OCI-LY7 (cell line): ENCODE measurements at regions not wholly inside any gene's neighbourhood (a gene's known extent, or its start where the extent isn't known, plus 50 kb on each side); places are given as distances from the start of the nearest gene placed in this dataset.

ENCODE experiments used
- CTCF ChIP-seq: fragments of 200-600 bp; sonication (generic); conservative IDR thresholded peaks from 2 replicates; pipeline ENCODE4 v1.5.1; 2014; ENCODE audit warnings: mild to moderate bottlenecking, antibody characterized with exemption, low read length, moderate library complexity, mixed read lengths
- EZH2phosphoT487 ChIP-seq: fragments of 200-600 bp; sonication (generic); IDR thresholded peaks from 2 replicates; pipeline ENCODE4 v1.6.1; 2018; ENCODE audit warnings: low read depth, borderline replicate concordance, mild to moderate bottlenecking, mixed run types, antibody characterized with exemption, low read length, moderate library complexity, mixed read lengths

- no peak for TF ChIP-seq CTCF
- TF ChIP-seq EZH2phosphoT487 = no peak
These were observed 2590.9 kb downstream of the PCDH9 start for GRCh38 chr13:64639206-64639605.
